CD14-positive monocyte (primary cell): ENCODE measurements at regions not wholly inside any gene's neighbourhood (a gene's known extent, or its start where the extent isn't known, plus 50 kb on each side); places are given as distances from the start of the nearest gene placed in this dataset.

Source experiments
- DNase-seq, 3 donors: peaks; one replicate each; pipeline ENCODE4 v3.0.0-alpha.2; 2011 to 2022
- H2AFZ ChIP-seq: 2 replicates; pipeline ENCODE4 v1.6.0; 2012; ENCODE audit warnings: mild to moderate bottlenecking, low read depth, low read length, inconsistent platforms; ENCODE audit not compliant: insufficient read depth, poor library complexity, severe bottlenecking
- H3K27ac ChIP-seq, 2 donors: 1 replicate in 1 of 2; 2 replicates in 1 of 2; pipeline ENCODE4 v1.5.1; 2012 to 2013; ENCODE audit warnings: low read length in 2 of 2, control low read depth in 1 of 2, inconsistent platforms in 1 of 2, low read depth in 1 of 2, mild to moderate bottlenecking in 1 of 2
- H3K27me3 ChIP-seq, 2 donors: one replicate each; pipeline versions ENCODE4 v1.6.0 to v1.6.1; 2011 to 2013; ENCODE audit warnings: low read length in 2 of 2; ENCODE audit not compliant: control insufficient read depth in 2 of 2, insufficient read depth in 2 of 2
- H3K36me3 ChIP-seq, 2 donors: replicated peaks in 1 of 2; 1 replicate in 1 of 2; 2 replicates in 1 of 2; pipeline versions ENCODE4 v1.5.1 to v1.6.1; 2012 to 2013; ENCODE audit warnings: low read length in 2 of 2, control low read depth in 1 of 2, inconsistent platforms in 1 of 2, mild to moderate bottlenecking in 1 of 2; ENCODE audit not compliant: insufficient read depth in 2 of 2, control insufficient read depth in 1 of 2
- H3K4me1 ChIP-seq, 2 donors: 1 replicate in 1 of 2; 2 replicates in 1 of 2; pipeline versions ENCODE4 v1.5.1 to v1.6.1; 2012 to 2013; ENCODE audit warnings: low read length in 2 of 2, control low read depth in 1 of 2, inconsistent platforms in 1 of 2, mild to moderate bottlenecking in 1 of 2, moderate library complexity in 1 of 2; ENCODE audit not compliant: insufficient read depth in 2 of 2, control insufficient read depth in 1 of 2
- H3K4me2 ChIP-seq: replicated peaks from 2 replicates; pipeline ENCODE3; 2012; ENCODE audit warnings: low read length, moderate library complexity, mild to moderate bottlenecking; ENCODE audit not compliant: poor library complexity, severe bottlenecking; ENCODE audit errors: extremely low read depth
- H3K4me3 ChIP-seq, 3 experiments: fragments of 200-600 bp in 1 of 3; sonication (generic) in 1 of 3; replicated peaks in 1 of 3; 1 replicate in 2 of 3; 2 replicates in 1 of 3; pipeline ENCODE4 v1.5.1; 2011 to 2013; ENCODE audit warnings: low read length in 3 of 3, mild to moderate bottlenecking in 3 of 3, control low read depth in 2 of 3, low read depth in 2 of 3, inconsistent platforms in 1 of 3, moderate library complexity in 1 of 3
- H3K79me2 ChIP-seq: 2 replicates; pipeline ENCODE4 v1.6.0; 2012; ENCODE audit warnings: mild to moderate bottlenecking, control low read depth, inconsistent platforms, low read length, moderate library complexity; ENCODE audit not compliant: insufficient read depth
- H3K9ac ChIP-seq: 2 replicates; pipeline ENCODE4 v1.6.0; 2017; ENCODE audit warnings: low read length, mild to moderate bottlenecking; ENCODE audit not compliant: insufficient read depth, poor library complexity, severe bottlenecking
- H3K9me3 ChIP-seq, 2 donors: replicated peaks in 1 of 2; 1 replicate in 1 of 2; 2 replicates in 1 of 2; pipeline versions ENCODE4 v1.5.1 to v1.6.1; 2012 to 2013; ENCODE audit warnings: low read length in 2 of 2, control low read depth in 1 of 2; ENCODE audit not compliant: control insufficient read depth in 1 of 2, insufficient read depth in 1 of 2
- H4K20me1 ChIP-seq: 2 replicates; pipeline ENCODE4 v1.6.0; 2012; ENCODE audit warnings: mild to moderate bottlenecking, low read length, control low read depth, moderate library complexity; ENCODE audit not compliant: insufficient read depth
- H3K27ac Mint-ChIP-seq, 7 donors: one replicate each; pipeline ENCODE4 v1.8.0; 2020; ENCODE audit warnings: mild to moderate bottlenecking in 7 of 7, mixed read lengths in 7 of 7, moderate library complexity in 6 of 7, inconsistent platforms in 2 of 7
- H3K27me3 Mint-ChIP-seq, 3 donors: one replicate each; pipeline ENCODE4 v1.8.0; 2021 to 2022; ENCODE audit warnings: low read depth in 3 of 3, mild to moderate bottlenecking in 3 of 3, mixed read lengths in 3 of 3, moderate library complexity in 3 of 3, inconsistent platforms in 1 of 3
- H3K36me3 Mint-ChIP-seq, 2 donors: one replicate each; pipeline ENCODE4 v1.8.0; 2020; ENCODE audit warnings: mixed read lengths in 2 of 2, inconsistent platforms in 1 of 2, mild to moderate bottlenecking in 1 of 2
- H3K4me1 Mint-ChIP-seq: one replicate; pipeline ENCODE4 v1.8.0; 2020; ENCODE audit warnings: mild to moderate bottlenecking, mixed read lengths
- H3K4me3 Mint-ChIP-seq, 2 donors: one replicate each; pipeline ENCODE4 v1.8.0; 2020; ENCODE audit warnings: mild to moderate bottlenecking in 2 of 2, mixed read lengths in 2 of 2, moderate library complexity in 1 of 2
- H3K9me3 Mint-ChIP-seq, 7 donors: one replicate each; pipeline ENCODE4 v1.8.0; 2020 to 2022; ENCODE audit warnings: mixed read lengths in 7 of 7, mild to moderate bottlenecking in 6 of 7, moderate library complexity in 6 of 7, inconsistent platforms in 2 of 7
- WGBS: methylation state at CpG from one replicate; pipeline ENCODE4 v1.1.5; 2013; ENCODE audit warnings: missing lambda C conversion rate; ENCODE audit not compliant: insufficient coverage; 5-methylcytosine and 5-hydroxymethylcytosine counted together
- intact Hi-C, 2 donors: fragments of 100-400 bp; cut with micrococcal nuclease; formaldehyde crosslinking; loops; one replicate each; pipeline versions ENCODE4 v1.15.0 to v1.15.1; 2023
- TF ChIP-seq, protein P1 (sequence below): fragments of 200-600 bp; IDR thresholded peaks from one replicate; pipeline ENCODE4 v1.8.0; 2022; ENCODE audit warnings: antibody characterized with exemption, mild to moderate bottlenecking

DNA sequence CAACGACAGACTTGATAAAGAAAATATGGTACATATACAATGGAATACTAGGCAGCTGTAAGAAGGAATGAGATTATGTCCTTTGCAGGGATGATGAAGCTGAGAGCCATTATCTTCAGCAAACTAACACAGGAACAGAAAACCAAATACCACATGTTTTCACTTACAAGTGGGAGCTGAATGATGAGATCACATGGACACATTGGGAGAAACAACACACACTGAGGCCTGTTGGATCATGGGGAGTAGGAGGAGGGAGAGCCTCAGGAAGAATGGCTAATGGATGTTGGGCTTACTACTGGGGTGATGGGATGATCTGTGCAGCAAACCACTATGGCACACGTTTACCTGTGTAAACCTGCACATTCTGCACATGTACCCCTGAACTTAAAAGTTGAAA is 209.7 kb downstream of the SPRY1 start:
- H3K27ac ChIP-seq: no peak overlapping the region
- peak overlapping the region; percentile 36 for H3K4me2 ChIP-seq
- intact Hi-C loops: no loop called here

DNA sequence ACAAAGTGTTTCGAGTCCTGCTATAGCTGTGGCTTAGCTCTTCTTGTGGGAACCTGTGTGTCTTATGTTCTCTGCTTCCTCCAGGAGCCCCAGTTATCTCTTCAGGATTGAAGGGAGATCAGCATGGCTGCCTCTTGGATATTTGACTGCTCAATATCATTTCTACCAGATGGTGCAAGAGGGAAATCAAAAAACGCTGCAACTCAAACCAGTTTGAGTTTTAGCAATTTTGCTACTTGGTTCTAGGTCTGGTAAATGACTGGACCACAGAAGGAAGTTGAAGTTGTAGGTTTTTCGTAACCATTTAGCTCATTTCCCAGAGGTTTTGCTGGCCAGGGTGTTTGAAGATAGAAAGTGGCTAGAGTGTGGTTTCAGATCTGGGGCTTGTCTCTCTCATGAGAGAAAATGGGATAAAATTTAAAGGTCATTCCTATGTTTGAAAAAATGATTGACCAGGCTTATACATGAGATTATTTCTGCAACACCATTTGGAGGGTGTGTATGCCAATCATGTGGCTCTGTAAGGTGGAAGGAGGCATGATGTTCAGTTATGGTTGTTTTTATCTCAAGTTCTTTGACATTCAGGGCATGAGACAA is 210.4 kb downstream of the SPRY1 start:
- peaks cover 20% of the 10 kb centered on the region for H3K4me1 Mint-ChIP-seq
- Histone ChIP-seq H3K27me3 (peaks cover 4 to 26% of the 10 kb centered on the region in 2 donors), H4K20me1 (no peaks in the 10 kb centered on the region), H3K36me3 (no peaks in the 10 kb centered on the region), H2AFZ (peak overlapping the region; percentile 4), H3K4me3 (peak overlapping the region in 1 of 3 experiments; percentile 2), H3K9me3 (no peaks in the 10 kb centered on the region), H3K27ac (no peak overlapping the region), H3K4me1 (peaks cover 18 to 22% of the 10 kb centered on the region in 2 donors), H3K4me2 (peak overlapping the region; percentile 36), H3K79me2 (no peaks in the 10 kb centered on the region), H3K9ac (no peak overlapping the region)
- peak overlapping the region in 1 of 2 donors; percentile 78 for H3K4me3 Mint-ChIP-seq
- TF ChIP-seq, protein P1, sequence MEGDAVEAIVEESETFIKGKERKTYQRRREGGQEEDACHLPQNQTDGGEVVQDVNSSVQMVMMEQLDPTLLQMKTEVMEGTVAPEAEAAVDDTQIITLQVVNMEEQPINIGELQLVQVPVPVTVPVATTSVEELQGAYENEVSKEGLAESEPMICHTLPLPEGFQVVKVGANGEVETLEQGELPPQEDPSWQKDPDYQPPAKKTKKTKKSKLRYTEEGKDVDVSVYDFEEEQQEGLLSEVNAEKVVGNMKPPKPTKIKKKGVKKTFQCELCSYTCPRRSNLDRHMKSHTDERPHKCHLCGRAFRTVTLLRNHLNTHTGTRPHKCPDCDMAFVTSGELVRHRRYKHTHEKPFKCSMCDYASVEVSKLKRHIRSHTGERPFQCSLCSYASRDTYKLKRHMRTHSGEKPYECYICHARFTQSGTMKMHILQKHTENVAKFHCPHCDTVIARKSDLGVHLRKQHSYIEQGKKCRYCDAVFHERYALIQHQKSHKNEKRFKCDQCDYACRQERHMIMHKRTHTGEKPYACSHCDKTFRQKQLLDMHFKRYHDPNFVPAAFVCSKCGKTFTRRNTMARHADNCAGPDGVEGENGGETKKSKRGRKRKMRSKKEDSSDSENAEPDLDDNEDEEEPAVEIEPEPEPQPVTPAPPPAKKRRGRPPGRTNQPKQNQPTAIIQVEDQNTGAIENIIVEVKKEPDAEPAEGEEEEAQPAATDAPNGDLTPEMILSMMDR: no peak
- DNase-seq: peak; percentile 24 to 61 (median 53)
- H3K36me3 Mint-ChIP-seq: no peaks in the 10 kb centered on the region
- H3K27ac Mint-ChIP-seq: peak overlapping the region; percentile 27 to 83 (median 73)
- WGBS: 0% methylated on average over 1 of the region's 3 CpGs
- peaks cover 0 to 2% (median 0%) of the 10 kb centered on the region in 7 donors for H3K9me3 Mint-ChIP-seq
- H3K27me3 Mint-ChIP-seq: peaks cover 20 to 24% (median 21%) of the 10 kb centered on the region in 3 donors
- intact Hi-C loops: no loop called here

More for the DNA sequence above, 209.7 kb downstream of the SPRY1 start:
- no peaks in the 10 kb centered on the region for H3K79me2 ChIP-seq
- no peaks in the 10 kb centered on the region for H3K9me3 ChIP-seq
- Mint-ChIP-seq H3K36me3 (no peaks in the 10 kb centered on the region), H3K4me1 (peaks cover 20% of the 10 kb centered on the region), H3K27me3 (peaks cover 20 to 21% (median 21%) of the 10 kb centered on the region in 3 donors), H3K9me3 (peaks cover 0 to 2% (median 0%) of the 10 kb centered on the region in 7 donors), H3K27ac (peak overlapping the region in 1 of 7 donors; percentile 54), H3K4me3 (peak overlapping the region in 1 of 2 donors; percentile 78)
- H4K20me1 ChIP-seq: no peaks in the 10 kb centered on the region
- no peak overlapping the region for H2AFZ ChIP-seq
- no peak overlapping the region for H3K4me3 ChIP-seq
- peaks cover 18 to 22% of the 10 kb centered on the region in 2 donors for H3K4me1 ChIP-seq
- H3K9ac ChIP-seq: no peak overlapping the region
- whole genome bisulfite sequencing: 100% methylated on average over 1 of the region's 2 CpGs
- no peak for DNase-seq
- peaks cover 7 to 26% of the 10 kb centered on the region in 2 donors for H3K27me3 ChIP-seq
- TF ChIP-seq, protein P1: no peak
- no peaks in the 10 kb centered on the region for H3K36me3 ChIP-seq
